ENCODE measurements at regions not wholly inside any gene's neighbourhood (a gene's known extent, or its start where the extent isn't known, plus 50 kb on each side); places are given as distances from the start of the nearest gene placed in this dataset.
A peak's percentile ranks its signal among the peaks of the same experiment; 100 is the strongest.

DNA sequence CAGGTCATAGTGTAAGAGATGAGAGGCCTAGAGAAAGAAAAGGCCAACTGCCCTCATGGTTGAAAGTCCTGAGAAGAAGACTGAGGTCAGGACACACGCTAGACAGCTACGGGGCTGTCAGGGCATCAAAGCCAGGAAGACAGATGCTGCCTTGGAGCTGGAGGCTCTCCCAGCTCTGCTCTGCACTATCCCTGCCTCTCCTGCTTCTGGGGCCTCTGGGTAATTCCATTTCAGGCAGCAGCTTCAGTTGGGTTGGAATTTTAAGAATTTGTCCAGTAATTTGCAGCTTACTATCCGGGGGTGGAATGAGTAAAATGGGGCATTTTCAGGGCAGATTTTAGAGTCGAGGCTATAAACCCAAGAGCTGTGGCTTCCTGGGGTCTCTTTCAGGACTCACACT is 76.2 kb upstream of the CTAGE1 start:
- intact Hi-C loops (cut with DNase I) = no loop called here
- H3K27me3 ChIP-seq (ENCODE audit: control insufficient read depth, insufficient read depth, low read length) = no peaks in the 10 kb centered on the region
- H3K9me3 ChIP-seq (ENCODE audit: control insufficient read depth in 2 of 3, insufficient read depth in 1 of 3, low read length in 3 of 3) = no peaks in the 10 kb centered on the region
- no peak for FAIRE-seq
- H3K4me3 ChIP-seq (ENCODE audit: low read length in 3 of 3) = no peak overlapping the region
- DNase-seq = no peak
- no peak overlapping the region for H3K9ac ChIP-seq (ENCODE audit: low read length in 3 of 3)
- no peaks in the 10 kb centered on the region for H3K36me3 ChIP-seq (ENCODE audit: control insufficient read depth in 2 of 3, insufficient read depth in 3 of 3, low read length in 3 of 3)
- TF ChIP-seq, protein P1, sequence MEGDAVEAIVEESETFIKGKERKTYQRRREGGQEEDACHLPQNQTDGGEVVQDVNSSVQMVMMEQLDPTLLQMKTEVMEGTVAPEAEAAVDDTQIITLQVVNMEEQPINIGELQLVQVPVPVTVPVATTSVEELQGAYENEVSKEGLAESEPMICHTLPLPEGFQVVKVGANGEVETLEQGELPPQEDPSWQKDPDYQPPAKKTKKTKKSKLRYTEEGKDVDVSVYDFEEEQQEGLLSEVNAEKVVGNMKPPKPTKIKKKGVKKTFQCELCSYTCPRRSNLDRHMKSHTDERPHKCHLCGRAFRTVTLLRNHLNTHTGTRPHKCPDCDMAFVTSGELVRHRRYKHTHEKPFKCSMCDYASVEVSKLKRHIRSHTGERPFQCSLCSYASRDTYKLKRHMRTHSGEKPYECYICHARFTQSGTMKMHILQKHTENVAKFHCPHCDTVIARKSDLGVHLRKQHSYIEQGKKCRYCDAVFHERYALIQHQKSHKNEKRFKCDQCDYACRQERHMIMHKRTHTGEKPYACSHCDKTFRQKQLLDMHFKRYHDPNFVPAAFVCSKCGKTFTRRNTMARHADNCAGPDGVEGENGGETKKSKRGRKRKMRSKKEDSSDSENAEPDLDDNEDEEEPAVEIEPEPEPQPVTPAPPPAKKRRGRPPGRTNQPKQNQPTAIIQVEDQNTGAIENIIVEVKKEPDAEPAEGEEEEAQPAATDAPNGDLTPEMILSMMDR (IDR thresholded peaks at IDR 0.05; ENCODE audit: borderline replicate concordance, extremely low read depth, insufficient read depth) = no peak
- H3K4me1 ChIP-seq (ENCODE audit: control insufficient read depth in 2 of 3, insufficient read depth in 2 of 3, low read depth in 1 of 3, low read length in 3 of 3) = peaks cover 0 to 2% (median 0%) of the 10 kb centered on the region in 3 donors
- H3K27ac ChIP-seq (ENCODE audit: low read depth in 2 of 2, low read length in 2 of 2) = no peak overlapping the region

- no peak for FAIRE-seq
- no peak for DNase-seq
- intact Hi-C loops (cut with DNase I) = no loop called here
- Histone ChIP-seq H3K27me3 (ENCODE audit: control insufficient read depth, insufficient read depth, low read length) (no peaks in the 10 kb centered on the region), H3K9me3 (ENCODE audit: control insufficient read depth in 2 of 3, insufficient read depth in 1 of 3, low read length in 3 of 3) (no peaks in the 10 kb centered on the region), H3K27ac (ENCODE audit: low read depth in 2 of 2, low read length in 2 of 2) (no peak overlapping the region), H3K9ac (ENCODE audit: low read length in 3 of 3) (no peak overlapping the region), H3K4me3 (ENCODE audit: low read length in 3 of 3) (no peak overlapping the region), H3K4me1 (ENCODE audit: control insufficient read depth in 2 of 3, insufficient read depth in 2 of 3, low read depth in 1 of 3, low read length in 3 of 3) (peaks cover 0 to 2% (median 0%) of the 10 kb centered on the region in 3 donors), H3K36me3 (ENCODE audit: control insufficient read depth in 2 of 3, insufficient read depth in 3 of 3, low read length in 3 of 3) (no peaks in the 10 kb centered on the region)
- TF ChIP-seq, protein P1 (IDR thresholded peaks at IDR 0.05; ENCODE audit: borderline replicate concordance, extremely low read depth, insufficient read depth) = no peak
Observed at GRCh38 chr18:22494771-22495170, 77.1 kb upstream of the CTAGE1 start.

GRCh38 chr18:22499421-22499820 is 81.7 kb upstream of the CTAGE1 start:
- Histone ChIP-seq H3K27me3 (ENCODE audit: control insufficient read depth, insufficient read depth, low read length) (no peaks in the 10 kb centered on the region), H3K36me3 (ENCODE audit: control insufficient read depth in 2 of 3, insufficient read depth in 3 of 3, low read length in 3 of 3) (no peaks in the 10 kb centered on the region), H3K4me3 (ENCODE audit: low read length in 3 of 3) (no peak overlapping the region), H3K4me1 (ENCODE audit: control insufficient read depth in 2 of 3, insufficient read depth in 2 of 3, low read depth in 1 of 3, low read length in 3 of 3) (peaks cover 0 to 2% (median under 1%) of the 10 kb centered on the region in 3 donors), H3K9ac (ENCODE audit: low read length in 3 of 3) (no peak overlapping the region), H3K9me3 (ENCODE audit: control insufficient read depth in 2 of 3, insufficient read depth in 1 of 3, low read length in 3 of 3) (no peaks in the 10 kb centered on the region), H3K27ac (ENCODE audit: low read depth in 2 of 2, low read length in 2 of 2) (no peak overlapping the region)
- intact Hi-C loops (cut with DNase I) = no loop called here
- no peak for FAIRE-seq
- DNase-seq = no peak
- TF ChIP-seq, protein P1 (IDR thresholded peaks at IDR 0.05; ENCODE audit: borderline replicate concordance, extremely low read depth, insufficient read depth) = no peak

DNA sequence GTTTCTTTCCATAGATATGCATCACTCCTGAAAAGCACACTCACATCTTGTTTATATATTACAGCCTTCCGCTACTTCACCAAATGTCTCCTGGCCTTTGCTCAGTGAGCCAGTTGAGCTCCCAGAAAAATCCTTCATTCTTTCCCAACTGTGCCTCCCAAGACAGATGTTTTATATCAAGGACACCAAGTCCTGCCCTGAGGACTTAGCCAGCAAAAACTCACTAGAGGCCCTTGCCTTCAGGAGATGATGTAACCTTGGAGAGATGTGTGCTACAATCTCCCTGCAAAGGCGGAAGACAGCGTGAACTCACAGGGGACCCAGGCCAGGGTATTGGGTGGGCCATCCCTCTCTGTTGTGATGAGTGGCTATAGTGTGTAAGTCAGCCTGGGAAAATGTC is 86.1 kb upstream of the CTAGE1 start:
- intact Hi-C loops (cut with DNase I) = no loop called here
- FAIRE-seq (no peak), DNase-seq (peak in 3 of 5 donors; percentile 16 to 74 (median 54))
- Histone ChIP-seq H3K27ac (ENCODE audit: low read depth in 2 of 2, low read length in 2 of 2) (no peak overlapping the region), H3K4me3 (ENCODE audit: low read length in 3 of 3) (no peak overlapping the region), H3K4me1 (ENCODE audit: control insufficient read depth in 2 of 3, insufficient read depth in 2 of 3, low read depth in 1 of 3, low read length in 3 of 3) (peaks cover 0 to 6% (median 3%) of the 10 kb centered on the region in 3 donors), H3K27me3 (ENCODE audit: control insufficient read depth, insufficient read depth, low read length) (no peaks in the 10 kb centered on the region), H3K9ac (ENCODE audit: low read length in 3 of 3) (no peak overlapping the region), H3K36me3 (ENCODE audit: control insufficient read depth in 2 of 3, insufficient read depth in 3 of 3, low read length in 3 of 3) (no peaks in the 10 kb centered on the region), H3K9me3 (ENCODE audit: control insufficient read depth in 2 of 3, insufficient read depth in 1 of 3, low read length in 3 of 3) (no peaks in the 10 kb centered on the region)
- TF ChIP-seq, protein P1 (IDR thresholded peaks at IDR 0.05; ENCODE audit: borderline replicate concordance, extremely low read depth, insufficient read depth) = no peak
